ENCODE measurements at regions not wholly inside any gene's neighbourhood (a gene's known extent, or its start where the extent isn't known, plus 50 kb on each side); places are given as distances from the start of the nearest gene placed in this dataset.

DNA sequence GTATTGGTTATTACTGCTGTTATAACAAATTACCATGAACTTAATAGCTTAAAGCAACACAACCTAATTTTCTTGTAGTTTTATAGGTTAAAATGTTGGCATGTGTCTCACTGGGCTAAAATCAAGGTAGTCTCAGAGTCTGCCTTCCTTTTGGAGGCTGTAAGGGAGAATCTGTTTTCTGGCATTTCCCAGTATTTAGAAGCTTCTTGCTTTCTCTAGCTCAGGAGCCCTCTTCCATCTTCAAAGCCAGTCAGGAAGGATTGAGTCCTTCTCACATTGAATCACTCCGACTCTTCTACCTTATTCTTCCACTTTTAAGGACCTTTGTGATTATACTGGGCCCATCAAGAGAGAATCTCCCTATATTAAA, 156.2 kb downstream of the MBL2 start:
- H3K4me1 Mint-ChIP-seq (ENCODE audit: low read depth, unreplicated experiment), result no peaks in the 10 kb centered on the region
- H3K4me1 ChIP-seq (ENCODE audit: insufficient read depth, low read length), result peaks cover 4% of the 10 kb centered on the region
- no peaks in the 10 kb centered on the region for H4K20me1 ChIP-seq (ENCODE audit: insufficient read depth, low read length)
- DNase-seq (ENCODE audit: low read depth) (no peak), FAIRE-seq (no peak)
- H3K27ac Mint-ChIP-seq (ENCODE audit: unreplicated experiment), result no peak overlapping the region
- H3K79me2 ChIP-seq (ENCODE audit: insufficient read depth, low read length), result no peaks in the 10 kb centered on the region
- H3K4me3 ChIP-seq (ENCODE audit: insufficient read depth, low read depth, low read length), result no peak overlapping the region
- no peak overlapping the region for H3K4me2 ChIP-seq (ENCODE audit: low read length)
- no peaks in the 10 kb centered on the region for H3K27me3 Mint-ChIP-seq (ENCODE audit: low read depth, unreplicated experiment)
- H3K9ac ChIP-seq (ENCODE audit: low read length), result no peak overlapping the region
- H3K27me3 ChIP-seq (ENCODE audit: insufficient read depth, low read length), result no peaks in the 10 kb centered on the region
- H3K27ac ChIP-seq (ENCODE audit: low read depth, low read length), result no peak overlapping the region
- H3K9me3 Mint-ChIP-seq (ENCODE audit: unreplicated experiment), result no peaks in the 10 kb centered on the region
- TF ChIP-seq EZH2 (IDR thresholded peaks at IDR 0.05; ENCODE audit: insufficient read depth, low read length), result no peak
- TF ChIP-seq, protein P1, sequence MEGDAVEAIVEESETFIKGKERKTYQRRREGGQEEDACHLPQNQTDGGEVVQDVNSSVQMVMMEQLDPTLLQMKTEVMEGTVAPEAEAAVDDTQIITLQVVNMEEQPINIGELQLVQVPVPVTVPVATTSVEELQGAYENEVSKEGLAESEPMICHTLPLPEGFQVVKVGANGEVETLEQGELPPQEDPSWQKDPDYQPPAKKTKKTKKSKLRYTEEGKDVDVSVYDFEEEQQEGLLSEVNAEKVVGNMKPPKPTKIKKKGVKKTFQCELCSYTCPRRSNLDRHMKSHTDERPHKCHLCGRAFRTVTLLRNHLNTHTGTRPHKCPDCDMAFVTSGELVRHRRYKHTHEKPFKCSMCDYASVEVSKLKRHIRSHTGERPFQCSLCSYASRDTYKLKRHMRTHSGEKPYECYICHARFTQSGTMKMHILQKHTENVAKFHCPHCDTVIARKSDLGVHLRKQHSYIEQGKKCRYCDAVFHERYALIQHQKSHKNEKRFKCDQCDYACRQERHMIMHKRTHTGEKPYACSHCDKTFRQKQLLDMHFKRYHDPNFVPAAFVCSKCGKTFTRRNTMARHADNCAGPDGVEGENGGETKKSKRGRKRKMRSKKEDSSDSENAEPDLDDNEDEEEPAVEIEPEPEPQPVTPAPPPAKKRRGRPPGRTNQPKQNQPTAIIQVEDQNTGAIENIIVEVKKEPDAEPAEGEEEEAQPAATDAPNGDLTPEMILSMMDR (IDR thresholded peaks at IDR 0.05; ENCODE audit: insufficient read depth, low read depth, low read length), result no peak
- H3K36me3 ChIP-seq (ENCODE audit: insufficient read depth, low read length), result no peaks in the 10 kb centered on the region
- no peak overlapping the region for H3K4me3 Mint-ChIP-seq (ENCODE audit: unreplicated experiment)
- no peak overlapping the region for H2AFZ ChIP-seq (ENCODE audit: low read depth, low read length)
- no peaks in the 10 kb centered on the region for H3K36me3 Mint-ChIP-seq (ENCODE audit: low read depth, unreplicated experiment)
- H3K9me3 ChIP-seq (ENCODE audit: insufficient read depth, low read depth, low read length), result no peaks in the 10 kb centered on the region

DNA sequence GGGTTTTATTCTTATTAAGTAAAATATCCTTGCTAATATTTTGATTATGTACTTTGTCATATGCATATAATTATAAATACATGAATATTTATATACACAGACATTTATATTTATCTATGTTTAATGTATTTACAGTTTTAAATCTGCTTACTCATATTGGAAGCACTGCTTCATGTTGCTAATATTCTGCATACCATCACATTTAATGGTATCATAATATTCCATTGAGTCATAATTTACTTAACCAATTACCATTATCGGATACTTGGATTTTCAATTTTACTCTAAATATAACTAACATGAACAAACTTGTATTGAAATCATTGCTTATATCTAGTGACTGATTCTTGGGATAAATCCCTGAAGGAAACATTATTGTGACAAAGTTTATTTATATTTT, 155.2 kb downstream of the MBL2 start:
- H3K4me2 ChIP-seq (ENCODE audit: low read length), result no peak overlapping the region
- H3K27me3 Mint-ChIP-seq (ENCODE audit: low read depth, unreplicated experiment), result no peaks in the 10 kb centered on the region
- H3K79me2 ChIP-seq (ENCODE audit: insufficient read depth, low read length), result no peaks in the 10 kb centered on the region
- peaks cover 4% of the 10 kb centered on the region for H3K4me1 ChIP-seq (ENCODE audit: insufficient read depth, low read length)
- FAIRE-seq (peak; percentile 5), DNase-seq (ENCODE audit: low read depth) (no peak)
- H3K4me3 Mint-ChIP-seq (ENCODE audit: unreplicated experiment), result no peak overlapping the region
- H3K4me1 Mint-ChIP-seq (ENCODE audit: low read depth, unreplicated experiment), result no peaks in the 10 kb centered on the region
- H2AFZ ChIP-seq (ENCODE audit: low read depth, low read length), result no peak overlapping the region
- H3K27ac ChIP-seq (ENCODE audit: low read depth, low read length), result no peak overlapping the region
- no peaks in the 10 kb centered on the region for H3K9me3 ChIP-seq (ENCODE audit: insufficient read depth, low read depth, low read length)
- H3K9ac ChIP-seq (ENCODE audit: low read length), result no peak overlapping the region
- no peaks in the 10 kb centered on the region for H3K36me3 Mint-ChIP-seq (ENCODE audit: low read depth, unreplicated experiment)
- TF ChIP-seq, protein P1 (IDR thresholded peaks at IDR 0.05; ENCODE audit: insufficient read depth, low read depth, low read length), result no peak
- no peak for TF ChIP-seq EZH2 (IDR thresholded peaks at IDR 0.05; ENCODE audit: insufficient read depth, low read length)
- no peaks in the 10 kb centered on the region for H3K27me3 ChIP-seq (ENCODE audit: insufficient read depth, low read length)
- no peak overlapping the region for H3K27ac Mint-ChIP-seq (ENCODE audit: unreplicated experiment)
- no peaks in the 10 kb centered on the region for H4K20me1 ChIP-seq (ENCODE audit: insufficient read depth, low read length)
- no peaks in the 10 kb centered on the region for H3K9me3 Mint-ChIP-seq (ENCODE audit: unreplicated experiment)
- H3K4me3 ChIP-seq (ENCODE audit: insufficient read depth, low read depth, low read length), result no peak overlapping the region
- no peaks in the 10 kb centered on the region for H3K36me3 ChIP-seq (ENCODE audit: insufficient read depth, low read length)

DNA sequence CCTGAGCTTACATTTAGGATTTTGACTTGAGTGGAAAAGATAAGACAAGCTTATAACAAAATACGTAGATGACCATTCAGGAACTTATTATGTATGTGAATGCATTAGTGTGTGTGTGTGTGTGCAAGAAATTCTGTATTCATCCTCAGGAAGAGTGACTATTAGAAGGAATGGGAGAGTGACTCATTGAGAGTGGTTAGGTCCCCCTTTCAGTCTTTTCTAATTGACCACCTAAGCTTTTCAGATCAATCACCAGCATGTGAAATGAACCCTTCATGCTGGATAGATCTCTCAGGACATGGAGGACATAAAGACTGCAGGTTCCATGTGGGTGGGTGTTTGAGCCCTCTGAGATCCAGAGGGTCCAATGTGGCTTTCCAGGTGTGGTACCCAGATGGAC, 153.5 kb downstream of the MBL2 start:
- Mint-ChIP-seq H3K4me3 (ENCODE audit: unreplicated experiment) (no peak overlapping the region), H3K27ac (ENCODE audit: unreplicated experiment) (no peak overlapping the region), H3K27me3 (ENCODE audit: low read depth, unreplicated experiment) (no peaks in the 10 kb centered on the region), H3K9me3 (ENCODE audit: unreplicated experiment) (no peaks in the 10 kb centered on the region), H3K36me3 (ENCODE audit: low read depth, unreplicated experiment) (no peaks in the 10 kb centered on the region), H3K4me1 (ENCODE audit: low read depth, unreplicated experiment) (peaks cover 1% of the 10 kb centered on the region)
- Histone ChIP-seq H3K27ac (ENCODE audit: low read depth, low read length) (no peak overlapping the region), H3K27me3 (ENCODE audit: insufficient read depth, low read length) (no peaks in the 10 kb centered on the region), H3K79me2 (ENCODE audit: insufficient read depth, low read length) (no peaks in the 10 kb centered on the region), H3K4me2 (ENCODE audit: low read length) (no peak overlapping the region), H3K36me3 (ENCODE audit: insufficient read depth, low read length) (no peaks in the 10 kb centered on the region), H3K9me3 (ENCODE audit: insufficient read depth, low read depth, low read length) (no peaks in the 10 kb centered on the region), H3K4me1 (ENCODE audit: insufficient read depth, low read length) (peaks cover 4% of the 10 kb centered on the region), H3K4me3 (ENCODE audit: insufficient read depth, low read depth, low read length) (no peak overlapping the region), H3K9ac (ENCODE audit: low read length) (no peak overlapping the region), H2AFZ (ENCODE audit: low read depth, low read length) (no peak overlapping the region), H4K20me1 (ENCODE audit: insufficient read depth, low read length) (no peaks in the 10 kb centered on the region)
- no peak for TF ChIP-seq EZH2 (IDR thresholded peaks at IDR 0.05; ENCODE audit: insufficient read depth, low read length)
- TF ChIP-seq, protein P1 (IDR thresholded peaks at IDR 0.05; ENCODE audit: insufficient read depth, low read depth, low read length), result no peak
- FAIRE-seq, result no peak
- DNase-seq (ENCODE audit: low read depth), result no peak

All from astrocyte (in vitro differentiated cells and primary cell).